OCI-LY1 (cell line): ENCODE measurements at regions not wholly inside any gene's neighbourhood (a gene's known extent, or its start where the extent isn't known, plus 50 kb on each side); places are given as distances from the start of the nearest gene placed in this dataset.

Source experiments
- H2AFZ ChIP-seq: fragments of 200-600 bp; sonication (generic), shearing (Covaris generic); 2 replicates; pipeline ENCODE4 v1.6.0; 2014; ENCODE audit warnings: antibody characterized with exemption, mild to moderate bottlenecking, low read length
- H3F3A ChIP-seq: fragments of 200-600 bp; sonication (generic), shearing (Covaris generic); 2 replicates; pipeline ENCODE4 v1.6.0; 2014; ENCODE audit warnings: mild to moderate bottlenecking, antibody characterized with exemption, low read length, moderate library complexity; ENCODE audit not compliant: insufficient read depth
- H3K27ac ChIP-seq: fragments of 200-600 bp; sonication (generic); 2 replicates; pipeline ENCODE4 v1.5.1; 2014; ENCODE audit warnings: low read length, mixed run types, mild to moderate bottlenecking, low read depth; ENCODE audit not compliant: poor library complexity, severe bottlenecking
- H3K27me3 ChIP-seq: fragments of 200-600 bp; sonication (generic); 2 replicates; pipeline ENCODE4 v1.6.0; 2014; ENCODE audit warnings: antibody characterized with exemption, mild to moderate bottlenecking, low read length, moderate library complexity; ENCODE audit not compliant: insufficient read depth
- H3K36me3 ChIP-seq: fragments of 200-600 bp; sonication (generic); 2 replicates; pipeline ENCODE4 v1.6.1; 2014; ENCODE audit warnings: mild to moderate bottlenecking, antibody characterized with exemption, low read length, moderate library complexity, mixed read lengths; ENCODE audit not compliant: insufficient read depth
- H3K4me1 ChIP-seq: fragments of 200-600 bp; sonication (generic); 2 replicates; pipeline ENCODE4 v1.5.1; 2014; ENCODE audit warnings: mild to moderate bottlenecking, low read length, moderate library complexity; ENCODE audit not compliant: insufficient read depth, severe bottlenecking
- H3K4me2 ChIP-seq: fragments of 200-600 bp; sonication (generic), shearing (Covaris generic); 2 replicates; pipeline ENCODE4 v1.6.1; 2014; ENCODE audit warnings: low read length
- H3K4me3 ChIP-seq: fragments of 200-600 bp; sonication (generic); 2 replicates; pipeline ENCODE4 v1.5.1; 2014; ENCODE audit warnings: low read length, low read depth, mild to moderate bottlenecking, mixed read lengths; ENCODE audit not compliant: poor library complexity, severe bottlenecking
- H3K79me2 ChIP-seq: fragments of 200-600 bp; shearing (Covaris generic); 2 replicates; pipeline ENCODE4 v1.6.1; 2016; ENCODE audit warnings: mixed run types, low read length, mixed read lengths; ENCODE audit not compliant: insufficient read depth
- H3K9ac ChIP-seq: fragments of 200-600 bp; sonication (generic), shearing (Covaris generic); 2 replicates; pipeline ENCODE4 v1.6.1; 2014; ENCODE audit warnings: mild to moderate bottlenecking, low read length, mixed read lengths
- H3K9me2 ChIP-seq: fragments of 200-600 bp; sonication (generic), shearing (Covaris generic); 2 replicates; pipeline ENCODE4 v1.6.1; 2014; ENCODE audit warnings: low read depth, mild to moderate bottlenecking, low read length, mixed read lengths
- H3K9me3 ChIP-seq: fragments of 200-600 bp; shearing (Covaris generic); 2 replicates; pipeline ENCODE4 v1.6.1; 2014; ENCODE audit warnings: low read length, mixed read lengths
- H4K20me1 ChIP-seq: fragments of 200-600 bp; sonication (generic), shearing (Covaris generic); 2 replicates; pipeline ENCODE4 v1.6.0; 2016; ENCODE audit warnings: mild to moderate bottlenecking, low read length; ENCODE audit not compliant: insufficient read depth
- EZH2 ChIP-seq: fragments of 200-600 bp; sonication (generic), shearing (Covaris generic); IDR thresholded peaks from 2 replicates; pipeline ENCODE4 v1.8.0; 2017; ENCODE audit warnings: borderline replicate concordance, mixed run types, mild to moderate bottlenecking, antibody characterized with exemption, low read length, moderate library complexity, mixed read lengths
- TF ChIP-seq, protein P1 (sequence below): fragments of 200-600 bp; sonication (generic), shearing (Covaris generic); IDR thresholded peaks from 2 replicates; pipeline ENCODE4 v1.5.1; 2017; ENCODE audit warnings: mild to moderate bottlenecking, antibody characterized with exemption, low read length, moderate library complexity, mixed read lengths

DNA sequence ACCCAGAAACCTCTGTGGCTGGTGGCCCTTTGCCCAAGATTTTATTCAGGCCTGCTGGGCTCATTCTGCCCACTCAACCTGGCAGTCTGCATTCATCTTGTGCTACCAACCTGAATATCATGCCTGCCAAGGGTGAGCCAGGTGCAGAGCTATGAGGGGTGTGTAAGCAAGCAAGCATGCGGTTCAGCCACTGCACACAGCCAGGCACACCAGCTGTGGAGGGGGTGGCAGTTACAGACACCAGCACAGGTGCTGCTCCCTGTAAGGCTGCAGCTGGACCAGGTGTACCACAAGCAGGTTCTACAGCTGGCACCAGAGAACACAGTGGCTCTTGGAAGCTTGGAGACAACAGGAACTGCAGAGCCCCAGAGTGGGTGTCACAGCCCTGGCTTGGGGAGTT is 633.2 kb downstream of the FBXO15 start:
- H2AFZ ChIP-seq: no peak overlapping the region
- H3K27ac ChIP-seq: no peak overlapping the region
- H3K27me3 ChIP-seq: no peaks in the 10 kb centered on the region

DNA sequence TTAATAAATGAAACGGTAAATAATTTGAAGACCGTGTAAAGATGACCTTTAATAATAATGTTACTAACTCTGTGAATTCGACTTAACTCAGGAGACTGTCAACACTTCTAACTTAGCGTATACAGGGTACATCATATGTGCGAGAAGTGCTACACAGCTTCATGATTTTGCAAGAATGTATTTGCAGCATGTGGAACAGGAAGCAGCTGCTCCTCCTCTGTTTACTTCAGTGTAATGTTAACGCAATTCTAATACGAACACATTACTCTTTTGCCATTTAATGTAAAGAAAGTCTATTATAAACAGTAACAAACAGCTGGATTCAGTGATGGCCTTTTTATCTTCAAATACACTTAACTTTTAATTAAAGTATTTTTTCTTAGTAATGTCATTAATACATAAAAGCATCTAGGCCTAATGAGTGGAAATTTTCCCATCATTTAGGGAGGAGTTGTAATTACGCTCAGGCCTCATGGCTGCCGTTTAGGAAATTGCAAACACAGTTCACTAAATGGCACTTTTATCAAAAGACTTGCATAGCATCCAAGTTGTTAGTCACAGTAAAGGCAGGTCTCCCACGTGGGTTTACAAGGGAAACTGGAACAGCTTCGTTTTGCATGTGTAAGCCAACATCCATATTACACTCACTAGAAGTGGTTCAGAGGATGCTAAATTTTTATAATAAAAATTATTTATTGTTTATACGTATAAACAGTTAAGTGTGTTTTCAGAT is 635.7 kb downstream of the FBXO15 start:
- Histone ChIP-seq H3K79me2 (no peaks in the 10 kb centered on the region), H3K36me3 (no peaks in the 10 kb centered on the region), H3K4me3 (no peak overlapping the region), H3K27me3 (no peaks in the 10 kb centered on the region), H2AFZ (no peak overlapping the region), H3F3A (no peaks in the 10 kb centered on the region), H3K27ac (no peak overlapping the region), H3K4me2 (no peak overlapping the region), H3K9me3 (no peaks in the 10 kb centered on the region), H3K4me1 (no peaks in the 10 kb centered on the region), H4K20me1 (no peaks in the 10 kb centered on the region), H3K9ac (no peak overlapping the region), H3K9me2 (no peaks in the 10 kb centered on the region)
- TF ChIP-seq, protein P1, sequence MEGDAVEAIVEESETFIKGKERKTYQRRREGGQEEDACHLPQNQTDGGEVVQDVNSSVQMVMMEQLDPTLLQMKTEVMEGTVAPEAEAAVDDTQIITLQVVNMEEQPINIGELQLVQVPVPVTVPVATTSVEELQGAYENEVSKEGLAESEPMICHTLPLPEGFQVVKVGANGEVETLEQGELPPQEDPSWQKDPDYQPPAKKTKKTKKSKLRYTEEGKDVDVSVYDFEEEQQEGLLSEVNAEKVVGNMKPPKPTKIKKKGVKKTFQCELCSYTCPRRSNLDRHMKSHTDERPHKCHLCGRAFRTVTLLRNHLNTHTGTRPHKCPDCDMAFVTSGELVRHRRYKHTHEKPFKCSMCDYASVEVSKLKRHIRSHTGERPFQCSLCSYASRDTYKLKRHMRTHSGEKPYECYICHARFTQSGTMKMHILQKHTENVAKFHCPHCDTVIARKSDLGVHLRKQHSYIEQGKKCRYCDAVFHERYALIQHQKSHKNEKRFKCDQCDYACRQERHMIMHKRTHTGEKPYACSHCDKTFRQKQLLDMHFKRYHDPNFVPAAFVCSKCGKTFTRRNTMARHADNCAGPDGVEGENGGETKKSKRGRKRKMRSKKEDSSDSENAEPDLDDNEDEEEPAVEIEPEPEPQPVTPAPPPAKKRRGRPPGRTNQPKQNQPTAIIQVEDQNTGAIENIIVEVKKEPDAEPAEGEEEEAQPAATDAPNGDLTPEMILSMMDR: no peak
- no peak for TF ChIP-seq EZH2

More for the DNA sequence above, 633.2 kb downstream of the FBXO15 start:
- Histone ChIP-seq H3K9me3 (no peaks in the 10 kb centered on the region), H3K79me2 (no peaks in the 10 kb centered on the region), H4K20me1 (no peaks in the 10 kb centered on the region), H3K4me1 (no peaks in the 10 kb centered on the region), H3K36me3 (no peaks in the 10 kb centered on the region), H3K9ac (no peak overlapping the region), H3F3A (no peaks in the 10 kb centered on the region), H3K9me2 (no peaks in the 10 kb centered on the region), H3K4me3 (no peak overlapping the region), H3K4me2 (no peak overlapping the region)
- TF ChIP-seq, protein P1: no peak
- no peak for TF ChIP-seq EZH2

DNA sequence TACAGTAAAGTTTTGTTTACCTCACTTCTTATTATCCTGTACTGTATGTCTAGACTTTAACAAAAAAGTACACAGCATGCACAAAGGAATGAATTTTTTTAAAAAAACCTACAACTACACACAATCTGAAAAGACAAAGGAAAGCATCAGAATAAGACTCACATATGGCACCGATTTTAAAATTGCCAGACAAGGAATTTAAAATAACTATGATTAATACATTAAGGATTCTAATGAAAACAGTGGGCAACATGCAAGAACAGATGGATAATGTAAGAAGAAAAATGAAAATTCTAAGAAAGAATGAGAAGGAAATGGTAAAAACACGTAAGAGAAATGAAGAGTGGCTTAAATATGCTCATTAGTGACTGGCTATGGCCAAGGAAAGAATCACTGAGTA is 638.2 kb downstream of the FBXO15 start:
- no peak overlapping the region for H3K9ac ChIP-seq
- H3K4me1 ChIP-seq: no peaks in the 10 kb centered on the region
- no peaks in the 10 kb centered on the region for H3K36me3 ChIP-seq
- TF ChIP-seq EZH2: no peak
- TF ChIP-seq, protein P1: no peak
- H3K9me2 ChIP-seq: no peaks in the 10 kb centered on the region
- H3K27me3 ChIP-seq: no peaks in the 10 kb centered on the region
- no peak overlapping the region for H3K4me2 ChIP-seq
- H2AFZ ChIP-seq: no peak overlapping the region
- no peaks in the 10 kb centered on the region for H4K20me1 ChIP-seq
- no peaks in the 10 kb centered on the region for H3K79me2 ChIP-seq
- no peak overlapping the region for H3K27ac ChIP-seq
- H3K9me3 ChIP-seq: no peaks in the 10 kb centered on the region
- H3K4me3 ChIP-seq: no peak overlapping the region
- no peaks in the 10 kb centered on the region for H3F3A ChIP-seq
